HUES48 (cell line): ENCODE measurements at regions not wholly inside any gene's neighbourhood (a gene's known extent, or its start where the extent isn't known, plus 50 kb on each side); places are given as distances from the start of the nearest gene placed in this dataset.

Experiments used
- H3K27ac ChIP-seq: one replicate; pipeline ENCODE4 v1.7.0; 2013; ENCODE audit warnings: low read depth, low read length, inconsistent platforms
- H3K27me3 ChIP-seq: 2 replicates; pipeline ENCODE4 v1.6.1; 2013; ENCODE audit warnings: mild to moderate bottlenecking, low read length; ENCODE audit not compliant: control insufficient read depth, insufficient read depth
- H3K36me3 ChIP-seq: 2 replicates; pipeline ENCODE4 v1.6.1; 2013; ENCODE audit warnings: low read length; ENCODE audit not compliant: control insufficient read depth, insufficient read depth
- H3K4me1 ChIP-seq: 2 replicates; pipeline ENCODE4 v1.6.1; 2013; ENCODE audit warnings: mild to moderate bottlenecking, low read length; ENCODE audit not compliant: control insufficient read depth, insufficient read depth
- H3K4me3 ChIP-seq: 2 replicates; pipeline ENCODE4 v1.5.1; 2013; ENCODE audit warnings: mild to moderate bottlenecking, low read depth, low read length
- H3K9ac ChIP-seq: 2 replicates; pipeline ENCODE4 v1.6.1; 2013; ENCODE audit warnings: mild to moderate bottlenecking, low read depth, low read length, moderate library complexity
- H3K9me3 ChIP-seq: 2 replicates; pipeline ENCODE4 v1.6.1; 2013; ENCODE audit warnings: low read length; ENCODE audit not compliant: control insufficient read depth, insufficient read depth

GRCh38 chr13:44022196-44022595 is 142.5 kb downstream of the LACC1 start:
- Histone ChIP-seq H3K4me1 (no peaks in the 10 kb centered on the region; the same call in 1 of the 2 replicates), H3K9me3 (no peaks in the 10 kb centered on the region), H3K4me3 (no peak overlapping the region), H3K27me3 (no peaks in the 10 kb centered on the region), H3K9ac (no peak overlapping the region), H3K36me3 (no peaks in the 10 kb centered on the region), H3K27ac (no peak overlapping the region)

- H3K27ac ChIP-seq, result no peak overlapping the region
- H3K4me1 ChIP-seq, result no peaks in the 10 kb centered on the region
- no peaks in the 10 kb centered on the region for H3K36me3 ChIP-seq
- H3K9me3 ChIP-seq, result no peaks in the 10 kb centered on the region
- no peaks in the 10 kb centered on the region for H3K27me3 ChIP-seq
- H3K9ac ChIP-seq, result no peak overlapping the region
- H3K4me3 ChIP-seq, result no peak overlapping the region
These were observed 144.6 kb downstream of the LACC1 start for GRCh38 chr13:44024167-44024845.

- H3K27me3 ChIP-seq, result no peaks in the 10 kb centered on the region
- no peaks in the 10 kb centered on the region for H3K36me3 ChIP-seq
- no peak overlapping the region for H3K9ac ChIP-seq
- no peaks in the 10 kb centered on the region for H3K4me1 ChIP-seq
- no peaks in the 10 kb centered on the region for H3K9me3 ChIP-seq
- no peak overlapping the region for H3K27ac ChIP-seq
- H3K4me3 ChIP-seq, result no peak overlapping the region
These were observed 145.1 kb downstream of the LACC1 start for GRCh38 chr13:44024846-44025195.

- Histone ChIP-seq H3K9ac (no peak overlapping the region), H3K4me3 (no peak overlapping the region), H3K4me1 (no peaks in the 10 kb centered on the region), H3K27ac (no peak overlapping the region), H3K36me3 (no peaks in the 10 kb centered on the region), H3K27me3 (no peaks in the 10 kb centered on the region), H3K9me3 (no peaks in the 10 kb centered on the region)
These were observed 146.5 kb downstream of the LACC1 start for GRCh38 chr13:44026194-44026593.

GRCh38 chr13:44028734-44029133 is 149.0 kb downstream of the LACC1 start:
- Histone ChIP-seq H3K36me3 (no peaks in the 10 kb centered on the region), H3K4me1 (peaks cover 6% of the 10 kb centered on the region), H3K9me3 (no peaks in the 10 kb centered on the region), H3K27me3 (no peaks in the 10 kb centered on the region), H3K9ac (no peak overlapping the region), H3K4me3 (no peak overlapping the region), H3K27ac (no peak overlapping the region)

- Histone ChIP-seq H3K27ac (no peak overlapping the region), H3K9ac (no peak overlapping the region), H3K9me3 (no peaks in the 10 kb centered on the region)
These were observed 150.9 kb downstream of the LACC1 start for GRCh38 chr13:44030615-44031014.

GRCh38 chr13:44031555-44031954 is 151.9 kb downstream of the LACC1 start:
- H3K27me3 ChIP-seq, result no peaks in the 10 kb centered on the region
- no peak overlapping the region for H3K27ac ChIP-seq

More at GRCh38 chr13:44030615-44031014, 150.9 kb downstream of the LACC1 start:
- Histone ChIP-seq H3K4me3 (no peak overlapping the region), H3K27me3 (no peaks in the 10 kb centered on the region), H3K4me1 (peaks cover 6% of the 10 kb centered on the region), H3K36me3 (no peaks in the 10 kb centered on the region)

GRCh38 chr13:44032802-44033201 is 153.1 kb downstream of the LACC1 start:
- H3K27ac ChIP-seq, result no peak overlapping the region

More at GRCh38 chr13:44031555-44031954, 151.9 kb downstream of the LACC1 start:
- H3K4me3 ChIP-seq, result no peak overlapping the region
- H3K9ac ChIP-seq, result no peak overlapping the region
- H3K9me3 ChIP-seq, result no peaks in the 10 kb centered on the region
- no peaks in the 10 kb centered on the region for H3K36me3 ChIP-seq
- H3K4me1 ChIP-seq, result peaks cover 6% of the 10 kb centered on the region

GRCh38 chr13:44035400-44035799 is 155.7 kb downstream of the LACC1 start:
- no peak overlapping the region for H3K9ac ChIP-seq
- H3K27ac ChIP-seq, result no peak overlapping the region
- peaks cover 6% of the 10 kb centered on the region for H3K4me1 ChIP-seq
- no peaks in the 10 kb centered on the region for H3K36me3 ChIP-seq
- H3K27me3 ChIP-seq, result no peaks in the 10 kb centered on the region
- no peaks in the 10 kb centered on the region for H3K9me3 ChIP-seq
- no peak overlapping the region for H3K4me3 ChIP-seq

More at GRCh38 chr13:44032802-44033201, 153.1 kb downstream of the LACC1 start:
- peaks cover 6% of the 10 kb centered on the region for H3K4me1 ChIP-seq
- H3K9ac ChIP-seq, result no peak overlapping the region
- no peaks in the 10 kb centered on the region for H3K9me3 ChIP-seq
- H3K4me3 ChIP-seq, result no peak overlapping the region
- no peaks in the 10 kb centered on the region for H3K27me3 ChIP-seq
- H3K36me3 ChIP-seq, result no peaks in the 10 kb centered on the region

GRCh38 chr13:44040070-44040817 is 160.5 kb downstream of the LACC1 start:
- no peaks in the 10 kb centered on the region for H3K36me3 ChIP-seq
- H3K4me3 ChIP-seq, result no peak overlapping the region
- H3K9ac ChIP-seq, result no peak overlapping the region

GRCh38 chr13:44040818-44041100 is 161.1 kb downstream of the LACC1 start:
- Histone ChIP-seq H3K4me1 (peaks cover 8% of the 10 kb centered on the region; the same call in 1 of the 2 replicates), H3K4me3 (no peak overlapping the region), H3K36me3 (no peaks in the 10 kb centered on the region), H3K9me3 (no peaks in the 10 kb centered on the region), H3K27ac (no peak overlapping the region), H3K9ac (no peak overlapping the region), H3K27me3 (no peaks in the 10 kb centered on the region)

More at GRCh38 chr13:44040070-44040817, 160.5 kb downstream of the LACC1 start:
- no peak overlapping the region for H3K27ac ChIP-seq
- peaks cover 6% of the 10 kb centered on the region; the same call in 1 of the 2 replicates for H3K4me1 ChIP-seq
- no peaks in the 10 kb centered on the region for H3K9me3 ChIP-seq
- no peaks in the 10 kb centered on the region for H3K27me3 ChIP-seq
